H9 (cell line): ENCODE measurements at regions not wholly inside any gene's neighbourhood (a gene's known extent, or its start where the extent isn't known, plus 50 kb on each side); places are given as distances from the start of the nearest gene placed in this dataset.

Experiments
- DNase-seq: peaks from one replicate; pipeline ENCODE4 v3.0.0-alpha.2; 2017
- H2AFZ ChIP-seq: one replicate; pipeline ENCODE4 v1.6.1; 2013; ENCODE audit warnings: mild to moderate bottlenecking, low read length, control low read depth, moderate library complexity
- H2AK5ac ChIP-seq: 2 replicates; pipeline ENCODE4 v1.6.1; 2013; ENCODE audit warnings: low read length, control low read depth, mixed read lengths; ENCODE audit not compliant: insufficient read length
- H2BK120ac ChIP-seq: one replicate; pipeline ENCODE4 v1.6.1; 2013; ENCODE audit warnings: low read depth, mild to moderate bottlenecking, low read length, control low read depth, inconsistent platforms; ENCODE audit not compliant: poor library complexity, severe bottlenecking
- H2BK12ac ChIP-seq: 2 replicates; pipeline ENCODE4 v1.6.1; 2013; ENCODE audit warnings: low read length, control low read depth, mixed read lengths, low read depth; ENCODE audit not compliant: insufficient read length
- H2BK15ac ChIP-seq: 2 replicates; pipeline ENCODE4 v1.6.1; 2013; ENCODE audit warnings: low read depth, low read length, control low read depth
- H2BK20ac ChIP-seq: one replicate; pipeline ENCODE4 v1.6.1; 2013; ENCODE audit warnings: low read depth, mild to moderate bottlenecking, low read length, control low read depth, inconsistent platforms; ENCODE audit not compliant: poor library complexity, severe bottlenecking
- H2BK5ac ChIP-seq: 2 replicates; pipeline ENCODE4 v1.6.1; 2013; ENCODE audit warnings: low read length, control low read depth, mixed read lengths; ENCODE audit not compliant: insufficient read length
- H3K14ac ChIP-seq: 2 replicates; pipeline ENCODE4 v1.6.1; 2013; ENCODE audit warnings: low read length, control low read depth; ENCODE audit not compliant: insufficient read depth
- H3K18ac ChIP-seq: 2 replicates; pipeline ENCODE4 v1.6.1; 2013; ENCODE audit warnings: low read depth, mild to moderate bottlenecking, mixed read lengths, low read length, control low read depth; ENCODE audit not compliant: insufficient read length
- H3K23ac ChIP-seq: 2 replicates; pipeline ENCODE4 v1.6.1; 2013; ENCODE audit warnings: low read length, control low read depth, mixed read lengths, low read depth; ENCODE audit not compliant: insufficient read length
- H3K23me2 ChIP-seq: 2 replicates; pipeline ENCODE4 v1.6.1; 2013; ENCODE audit warnings: low read depth, mild to moderate bottlenecking, mixed read lengths, low read length, control low read depth; ENCODE audit not compliant: insufficient read length, poor library complexity, severe bottlenecking
- H3K27ac ChIP-seq: 2 replicates; pipeline ENCODE4 v1.5.1; 2013; ENCODE audit warnings: low read length, control low read depth, mixed read lengths, low read depth; ENCODE audit not compliant: insufficient read length
- H3K27me3 ChIP-seq: 2 replicates; pipeline ENCODE4 v1.6.1; 2013; ENCODE audit warnings: low read length, control low read depth, inconsistent platforms; ENCODE audit not compliant: insufficient read depth
- H3K4ac ChIP-seq: 2 replicates; pipeline ENCODE4 v1.6.1; 2013; ENCODE audit warnings: low read depth, mild to moderate bottlenecking, control low read depth, inconsistent platforms, low read length, moderate library complexity
- H3K4me1 ChIP-seq: 2 replicates; pipeline ENCODE4 v1.6.1; 2013; ENCODE audit warnings: low read length, control low read depth, inconsistent platforms; ENCODE audit not compliant: insufficient read depth
- H3K4me2 ChIP-seq: 2 replicates; pipeline ENCODE4 v1.6.1; 2013; ENCODE audit warnings: low read length, control low read depth, mixed read lengths; ENCODE audit not compliant: insufficient read length, insufficient read depth
- H3K56ac ChIP-seq: 2 replicates; pipeline ENCODE4 v1.6.1; 2013; ENCODE audit warnings: low read depth, mild to moderate bottlenecking, mixed read lengths, low read length, control low read depth; ENCODE audit not compliant: insufficient read length
- H3K79me1 ChIP-seq: 2 replicates; pipeline ENCODE4 v1.6.1; 2013; ENCODE audit warnings: low read depth, mild to moderate bottlenecking, moderate library complexity, low read length, control low read depth, inconsistent platforms; ENCODE audit not compliant: insufficient read depth, poor library complexity, severe bottlenecking
- H3K79me2 ChIP-seq: 2 replicates; pipeline ENCODE4 v1.6.1; 2013; ENCODE audit warnings: low read length, control low read depth, inconsistent platforms; ENCODE audit not compliant: insufficient read depth
- H3K9ac ChIP-seq: 2 replicates; pipeline ENCODE4 v1.6.1; 2013; ENCODE audit warnings: low read length, control low read depth, mixed read lengths; ENCODE audit not compliant: insufficient read length; ENCODE audit errors: extremely low read depth
- H3K9me3 ChIP-seq: one replicate; pipeline ENCODE4 v1.6.1; 2013; ENCODE audit warnings: low read depth, low read length, inconsistent platforms; ENCODE audit not compliant: control insufficient read depth
- H3T11ph ChIP-seq: one replicate; pipeline ENCODE4 v1.6.1; 2013; ENCODE audit warnings: mild to moderate bottlenecking, low read length, control low read depth, inconsistent platforms
- H4K20me1 ChIP-seq: one replicate; pipeline ENCODE4 v1.6.1; 2013; ENCODE audit not compliant: control insufficient read depth, insufficient read length, insufficient read depth
- H4K5ac ChIP-seq: 2 replicates; pipeline ENCODE4 v1.6.1; 2013; ENCODE audit warnings: low read depth, mild to moderate bottlenecking, mixed read lengths, low read length, control low read depth; ENCODE audit not compliant: insufficient read length
- H4K8ac ChIP-seq: replicated peaks from 2 replicates; pipeline ENCODE4 v1.6.1; 2013; ENCODE audit warnings: low read length, control low read depth, mixed read lengths, low read depth; ENCODE audit not compliant: insufficient read length
- H4K91ac ChIP-seq: 2 replicates; pipeline ENCODE4 v1.6.1; 2013; ENCODE audit warnings: low read depth, mild to moderate bottlenecking, moderate library complexity, mixed read lengths, low read length, control low read depth; ENCODE audit not compliant: insufficient read length
- H3K27ac Mint-ChIP-seq, 3 experiments: 2 replicates in 2 of 3; 3 replicates in 1 of 3; pipeline ENCODE4 v1.8.0; 2020 to 2021; ENCODE audit warnings: mixed read lengths in 3 of 3, mild to moderate bottlenecking in 1 of 3, moderate library complexity in 1 of 3
- H3K27me3 Mint-ChIP-seq: 2 replicates; pipeline ENCODE4 v1.8.0; 2021; ENCODE audit warnings: low read depth, mild to moderate bottlenecking, moderate library complexity, mixed read lengths
- H3K36me3 Mint-ChIP-seq, 3 experiments: 2 replicates in 2 of 3; 3 replicates in 1 of 3; pipeline ENCODE4 v1.8.0; 2020 to 2021; ENCODE audit warnings: low read depth in 3 of 3, mixed read lengths in 3 of 3; ENCODE audit not compliant: insufficient read depth in 1 of 3
- H3K4me1 Mint-ChIP-seq, 2 experiments: 2 replicates each; pipeline ENCODE4 v1.8.0; 2020; ENCODE audit warnings: mixed read lengths in 2 of 2
- H3K4me3 Mint-ChIP-seq, 2 experiments: 2 replicates in 1 of 2; 3 replicates in 1 of 2; pipeline ENCODE4 v1.8.0; 2020 to 2021; ENCODE audit warnings: mild to moderate bottlenecking in 2 of 2, mixed read lengths in 2 of 2, moderate library complexity in 1 of 2
- H3K9me3 Mint-ChIP-seq, 2 experiments: 2 replicates in 1 of 2; 3 replicates in 1 of 2; pipeline ENCODE4 v1.8.0; 2020; ENCODE audit warnings: mild to moderate bottlenecking in 2 of 2, mixed read lengths in 2 of 2, moderate library complexity in 1 of 2
- CTCF ChIP-seq: fragments of 200-600 bp; sonication (generic); conservative IDR thresholded peaks from 3 replicates; pipeline ENCODE4 v1.8.0; 2021; ENCODE audit warnings: antibody characterized with exemption, mild to moderate bottlenecking
- WGBS: extraction: QIAGEN DNeasy Blood & Tissue Kit; methylation state at CpG from one replicate; pipeline ENCODE4 v1.1.7; 2013; ENCODE audit warnings: missing lambda C conversion rate, low lambda C conversion rate, mixed read lengths; ENCODE audit not compliant: insufficient read length; ENCODE audit errors: extremely low coverage; 5-methylcytosine and 5-hydroxymethylcytosine counted together

GRCh38 chr3:84504761-84505160 lies 454.0 kb upstream of the CADM2 start:
- no peaks in the 10 kb centered on the region for H3K4me1 Mint-ChIP-seq
- no peak for TF ChIP-seq CTCF
- no peak overlapping the region for H3K9ac ChIP-seq
- H3K27ac ChIP-seq, result no peak overlapping the region
- no peaks in the 10 kb centered on the region for H4K20me1 ChIP-seq
- no peak overlapping the region for H3K14ac ChIP-seq
- H3K27me3 ChIP-seq, result no peaks in the 10 kb centered on the region
- H3K18ac ChIP-seq, result no peak overlapping the region
- no peaks in the 10 kb centered on the region for H3K27me3 Mint-ChIP-seq
- no peak overlapping the region for H3T11ph ChIP-seq
- no peak overlapping the region for H2AK5ac ChIP-seq
- H4K5ac ChIP-seq, result no peak overlapping the region
- no peak overlapping the region for H3K4me2 ChIP-seq
- H3K4me1 ChIP-seq, result no peaks in the 10 kb centered on the region
- no peaks in the 10 kb centered on the region for H3K36me3 Mint-ChIP-seq
- H2BK120ac ChIP-seq, result no peak overlapping the region
- no peaks in the 10 kb centered on the region for H3K9me3 Mint-ChIP-seq
- no peak overlapping the region for H2BK12ac ChIP-seq
- no peak overlapping the region for H2BK20ac ChIP-seq
- no peaks in the 10 kb centered on the region for H3K79me1 ChIP-seq
- H3K56ac ChIP-seq, result no peak overlapping the region
- H2AFZ ChIP-seq, result no peak overlapping the region
- no peak overlapping the region for H4K91ac ChIP-seq
- H2BK5ac ChIP-seq, result no peak overlapping the region
- no peak overlapping the region for H3K4ac ChIP-seq
- H3K27ac Mint-ChIP-seq, result no peak overlapping the region
- DNase-seq, result no peak
- no peak overlapping the region for H3K23ac ChIP-seq
- no peaks in the 10 kb centered on the region for H3K9me3 ChIP-seq
- no peak overlapping the region for H2BK15ac ChIP-seq
- no peak overlapping the region for H3K4me3 Mint-ChIP-seq
- no peaks in the 10 kb centered on the region for H3K23me2 ChIP-seq
- H3K79me2 ChIP-seq, result no peaks in the 10 kb centered on the region
- no CpG with 5 or more reads among the region's 1 CpG for WGBS
- no peak overlapping the region for H4K8ac ChIP-seq
